Neuronal stem cell (in vitro differentiated cells): ENCODE measurements at regions not wholly inside any gene's neighbourhood (a gene's known extent, or its start where the extent isn't known, plus 50 kb on each side); places are given as distances from the start of the nearest gene placed in this dataset.

Experiments used
- DNase-seq: peaks from one replicate; pipeline ENCODE4 v3.0.0-alpha.2; 2013; ENCODE audit warnings: low spot score
- H2AFZ ChIP-seq: one replicate; pipeline ENCODE4 v1.6.1; 2013; ENCODE audit warnings: mild to moderate bottlenecking, low read length, inconsistent platforms
- H2AK5ac ChIP-seq: 2 replicates; pipeline ENCODE4 v1.6.1; 2013; ENCODE audit warnings: low read depth, mild to moderate bottlenecking, inconsistent platforms, low read length, moderate library complexity, mixed read lengths
- H2BK120ac ChIP-seq: 2 replicates; pipeline ENCODE4 v1.6.1; 2013; ENCODE audit warnings: low read depth, mild to moderate bottlenecking, inconsistent platforms, low read length, moderate library complexity, mixed read lengths
- H2BK12ac ChIP-seq: one replicate; pipeline ENCODE4 v1.6.1; 2013; ENCODE audit warnings: low read length, inconsistent platforms
- H2BK15ac ChIP-seq: 2 replicates; pipeline ENCODE4 v1.6.1; 2013; ENCODE audit warnings: mild to moderate bottlenecking, low read length, inconsistent platforms, mixed read lengths
- H2BK5ac ChIP-seq: one replicate; pipeline ENCODE4 v1.6.1; 2013; ENCODE audit warnings: inconsistent platforms, mild to moderate bottlenecking, low read length, moderate library complexity
- H3K14ac ChIP-seq: one replicate; pipeline ENCODE4 v1.6.1; 2013; ENCODE audit warnings: low read length, inconsistent platforms
- H3K18ac ChIP-seq: 2 replicates; pipeline ENCODE4 v1.6.1; 2013; ENCODE audit warnings: low read length, inconsistent platforms
- H3K23ac ChIP-seq: 2 replicates; pipeline ENCODE4 v1.6.1; 2013; ENCODE audit warnings: low read depth, mild to moderate bottlenecking, mixed read lengths, low read length, inconsistent platforms; ENCODE audit not compliant: poor library complexity
- H3K27ac ChIP-seq: replicated peaks from 3 replicates; pipeline ENCODE4 v1.5.1; 2013; ENCODE audit warnings: low read length, inconsistent platforms
- H3K27me3 ChIP-seq, 3 experiments: 2 replicates each; pipeline ENCODE4 v1.6.1; 2013; ENCODE audit warnings: low read length in 3 of 3, mild to moderate bottlenecking in 2 of 3, inconsistent platforms in 1 of 3, low read depth in 1 of 3, mixed read lengths in 1 of 3, moderate library complexity in 1 of 3; ENCODE audit not compliant: control insufficient read depth in 3 of 3, insufficient read depth in 3 of 3
- H3K36me3 ChIP-seq, 2 donors: replicated peaks in 1 of 2; 2 replicates each; pipeline ENCODE4 v1.6.1; 2013; ENCODE audit warnings: low read length in 2 of 2; ENCODE audit not compliant: control insufficient read depth in 2 of 2, insufficient read depth in 2 of 2
- H3K4ac ChIP-seq: 2 replicates; pipeline ENCODE4 v1.6.1; 2013; ENCODE audit warnings: inconsistent platforms, mild to moderate bottlenecking, low read length, moderate library complexity
- H3K4me1 ChIP-seq, 2 donors: 1 replicate in 1 of 2; 2 replicates in 1 of 2; pipeline ENCODE4 v1.6.1; 2013; ENCODE audit warnings: low read length in 2 of 2, low read depth in 1 of 2; ENCODE audit not compliant: control insufficient read depth in 2 of 2, insufficient read depth in 1 of 2
- H3K4me2 ChIP-seq: one replicate; pipeline ENCODE4 v1.6.1; 2013; ENCODE audit warnings: mild to moderate bottlenecking, low read length, inconsistent platforms; ENCODE audit not compliant: insufficient read depth, poor library complexity, severe bottlenecking
- H3K4me3 ChIP-seq, 2 donors: 2 replicates each; pipeline ENCODE4 v1.5.1; 2013; ENCODE audit warnings: low read length in 2 of 2, mild to moderate bottlenecking in 2 of 2, inconsistent platforms in 1 of 2, moderate library complexity in 1 of 2
- H3K79me1 ChIP-seq: one replicate; pipeline ENCODE4 v1.6.1; 2013; ENCODE audit warnings: low read depth, mild to moderate bottlenecking, inconsistent platforms, low read length, moderate library complexity
- H3K9ac ChIP-seq: one replicate; pipeline ENCODE4 v1.6.1; 2013; ENCODE audit warnings: mild to moderate bottlenecking, low read depth, low read length, inconsistent platforms; ENCODE audit not compliant: poor library complexity
- H3K9me3 ChIP-seq, 2 donors: replicated peaks in 1 of 2; 2 replicates each; pipeline versions ENCODE3 to v1.6.1; 2013; ENCODE audit warnings: low read length in 2 of 2, mild to moderate bottlenecking in 2 of 2, inconsistent platforms in 1 of 2, low read depth in 1 of 2, mixed read lengths in 1 of 2, moderate library complexity in 1 of 2; ENCODE audit not compliant: control insufficient read depth in 2 of 2, insufficient read depth in 1 of 2
- H4K8ac ChIP-seq: one replicate; pipeline ENCODE4 v1.6.1; 2013; ENCODE audit warnings: low read depth, mild to moderate bottlenecking, inconsistent platforms, low read length, moderate library complexity
- H4K91ac ChIP-seq: one replicate; pipeline ENCODE4 v1.6.1; 2013; ENCODE audit warnings: low read length, low read depth, mild to moderate bottlenecking, inconsistent platforms; ENCODE audit not compliant: poor library complexity
- WGBS, 2 donors: extraction: QIAGEN DNeasy Blood & Tissue Kit; methylation state at CpG; one replicate each; pipeline ENCODE4 v1.1.7; 2013; ENCODE audit warnings: missing lambda C conversion rate in 2 of 2, mixed read lengths in 1 of 2; ENCODE audit not compliant: insufficient read length in 2 of 2, insufficient replicate concordance in 1 of 2; ENCODE audit errors: extremely low coverage in 2 of 2; 5-methylcytosine and 5-hydroxymethylcytosine counted together

DNA sequence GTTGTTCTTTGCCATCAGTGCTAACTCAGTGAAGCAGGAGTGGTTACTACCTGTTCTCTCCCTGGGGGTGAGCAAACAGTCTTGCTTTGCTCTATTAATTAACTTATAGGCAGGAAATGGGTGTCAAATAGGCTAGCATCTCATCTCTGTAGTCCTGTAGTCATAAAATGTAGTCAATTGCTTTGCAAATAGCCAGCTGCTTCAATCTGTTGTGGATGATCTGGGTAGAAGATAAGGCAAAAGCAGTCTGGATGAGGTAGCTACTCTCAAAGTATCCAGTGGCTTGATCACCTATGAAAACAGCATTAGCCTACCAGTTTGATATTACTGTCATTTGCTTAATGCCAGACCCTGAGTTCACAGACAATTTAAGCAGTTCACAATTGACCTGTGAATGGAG lies 369.0 kb upstream of the TMTC1 start:
- H3K36me3 ChIP-seq: no peaks in the 10 kb centered on the region
- no peak overlapping the region for H3K4me3 ChIP-seq
- H2BK5ac ChIP-seq: no peak overlapping the region
- H4K8ac ChIP-seq: no peak overlapping the region
- H4K91ac ChIP-seq: no peak overlapping the region
- H3K27ac ChIP-seq: no peak overlapping the region
- H3K79me1 ChIP-seq: no peaks in the 10 kb centered on the region
- H2BK15ac ChIP-seq: no peak overlapping the region
- DNase-seq: no peak
- H2AK5ac ChIP-seq: no peak overlapping the region
- H3K18ac ChIP-seq: no peak overlapping the region
- no peaks in the 10 kb centered on the region for H3K4me1 ChIP-seq
- H3K9ac ChIP-seq: no peak overlapping the region
- no peaks in the 10 kb centered on the region for H3K27me3 ChIP-seq
- H2BK12ac ChIP-seq: no peak overlapping the region
- no peak overlapping the region for H2BK120ac ChIP-seq
- no peak overlapping the region for H3K4ac ChIP-seq
- no peak overlapping the region for H3K14ac ChIP-seq
- no peak overlapping the region for H3K4me2 ChIP-seq
- no peak overlapping the region for H3K23ac ChIP-seq
- no peak overlapping the region for H2AFZ ChIP-seq
- H3K9me3 ChIP-seq: no peaks in the 10 kb centered on the region

- Histone ChIP-seq H2BK120ac (no peak overlapping the region), H3K36me3 (no peaks in the 10 kb centered on the region), H2AFZ (no peak overlapping the region), H2BK5ac (no peak overlapping the region), H2AK5ac (no peak overlapping the region), H3K4me2 (no peak overlapping the region), H4K8ac (no peak overlapping the region), H2BK15ac (no peak overlapping the region), H2BK12ac (no peak overlapping the region), H3K9ac (no peak overlapping the region), H3K9me3 (no peaks in the 10 kb centered on the region), H4K91ac (no peak overlapping the region), H3K27me3 (no peaks in the 10 kb centered on the region), H3K23ac (no peak overlapping the region), H3K18ac (no peak overlapping the region), H3K4me3 (no peak overlapping the region), H3K4me1 (no peaks in the 10 kb centered on the region), H3K79me1 (no peaks in the 10 kb centered on the region), H3K14ac (no peak overlapping the region), H3K27ac (no peak overlapping the region), H3K4ac (no peak overlapping the region)
- no CpG with 5 or more reads among the region's 5 CpGs for WGBS, 2 donors
- DNase-seq: no peak
Measured at GRCh38 chr12:30151831-30152230, 368.1 kb upstream of the TMTC1 start.

DNA sequence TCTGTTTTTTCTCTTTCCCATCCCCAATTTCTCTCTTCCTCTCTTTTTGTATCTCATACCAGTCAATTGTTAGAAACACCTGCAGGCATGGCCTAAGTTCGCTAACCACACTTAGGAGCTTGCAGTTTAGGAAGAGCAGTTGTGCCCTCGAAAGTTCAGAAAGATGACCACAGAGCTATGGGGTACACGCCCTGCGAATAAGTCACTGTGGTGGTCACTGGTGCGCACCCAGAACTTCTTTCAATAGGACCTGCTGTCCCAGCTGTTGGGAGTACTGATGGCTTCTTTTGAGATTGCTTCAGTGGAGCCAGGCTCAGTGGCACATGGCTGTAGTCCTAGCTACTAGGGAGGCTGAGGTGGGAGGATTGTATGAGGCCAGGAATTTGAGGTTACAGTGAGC lies 362.8 kb upstream of the TMTC1 start:
- Histone ChIP-seq H3K79me1 (no peaks in the 10 kb centered on the region), H3K14ac (no peak overlapping the region), H3K36me3 (no peaks in the 10 kb centered on the region), H4K8ac (no peak overlapping the region), H4K91ac (no peak overlapping the region), H3K4me1 (peaks cover 0 to 3% of the 10 kb centered on the region in 2 donors), H3K9me3 (no peaks in the 10 kb centered on the region), H2BK5ac (no peak overlapping the region), H3K9ac (no peak overlapping the region), H3K18ac (no peak overlapping the region), H3K4ac (no peak overlapping the region), H3K23ac (no peak overlapping the region), H2BK15ac (no peak overlapping the region), H2BK12ac (no peak overlapping the region), H3K27me3 (no peaks in the 10 kb centered on the region), H2BK120ac (no peak overlapping the region), H3K4me2 (no peak overlapping the region), H2AK5ac (no peak overlapping the region), H3K27ac (no peak overlapping the region), H2AFZ (no peak overlapping the region), H3K4me3 (no peak overlapping the region)
- WGBS, 2 donors: no CpG with 5 or more reads among the region's 5 CpGs
- no peak for DNase-seq

GRCh38 chr12:30145684-30146032 lies 361.9 kb upstream of the TMTC1 start:
- Histone ChIP-seq H3K27ac (no peak overlapping the region), H3K9ac (no peak overlapping the region), H4K8ac (no peak overlapping the region), H3K4me2 (no peak overlapping the region), H3K9me3 (no peaks in the 10 kb centered on the region), H4K91ac (no peak overlapping the region), H3K4me1 (peaks cover 0 to 3% of the 10 kb centered on the region in 2 donors), H3K79me1 (no peaks in the 10 kb centered on the region), H2AK5ac (no peak overlapping the region), H3K4ac (no peak overlapping the region), H2AFZ (no peak overlapping the region), H3K27me3 (no peaks in the 10 kb centered on the region), H2BK12ac (no peak overlapping the region), H2BK15ac (no peak overlapping the region), H3K36me3 (no peaks in the 10 kb centered on the region), H3K4me3 (no peak overlapping the region), H3K18ac (no peak overlapping the region), H2BK5ac (no peak overlapping the region), H3K23ac (no peak overlapping the region), H3K14ac (no peak overlapping the region), H2BK120ac (no peak overlapping the region)
- DNase-seq: no peak
- WGBS, 2 donors: no CpG with 5 or more reads among the region's 1 CpG
